Lower lobe of right lung (tissue), 2 donors: ENCODE measurements at regions not wholly inside any gene's neighbourhood (a gene's known extent, or its start where the extent isn't known, plus 50 kb on each side); places are given as distances from the start of the nearest gene placed in this dataset.

Experiments
- ATAC-seq, 2 donors: fragments of 200-7000 bp; cut with Tn5 transposase; one replicate each; pipeline ENCODE4 v1.9.1; 2020 to 2022; ENCODE audit warnings: mild to moderate bottlenecking in 2 of 2, moderate library complexity in 2 of 2
- DNase-seq: peaks from one replicate; pipeline ENCODE4 v3.0.0-alpha.2; 2020
- H3K27ac ChIP-seq: fragments of 200-600 bp; one replicate; pipeline ENCODE4 v1.8.0; 2022
- H3K27me3 ChIP-seq: fragments of 200-600 bp; one replicate; pipeline ENCODE4 v1.8.0; 2022; ENCODE audit warnings: low read depth
- H3K36me3 ChIP-seq: fragments of 200-600 bp; one replicate; pipeline ENCODE4 v1.8.0; 2022; ENCODE audit warnings: mild to moderate bottlenecking
- H3K4me1 ChIP-seq: fragments of 200-600 bp; one replicate; pipeline ENCODE4 v1.8.0; 2022
- H3K4me3 ChIP-seq: fragments of 200-600 bp; one replicate; pipeline ENCODE4 v1.8.0; 2022; ENCODE audit warnings: mild to moderate bottlenecking
- H3K9me3 ChIP-seq: fragments of 200-600 bp; one replicate; pipeline ENCODE4 v1.8.0; 2022
- CTCF ChIP-seq: fragments of 200-600 bp; IDR thresholded peaks from one replicate; pipeline ENCODE4 v1.8.0; 2022; ENCODE audit warnings: antibody characterized with exemption, mild to moderate bottlenecking
- intact Hi-C: fragments of 100-400 bp; cut with DNase I; formaldehyde crosslinking; loops from one replicate; pipeline ENCODE4 v1.11.0; 2022
- donor health status: DM: no; HTN: yes; CAD: no; lungs with severe emphysema.

- H3K27ac ChIP-seq = no peak overlapping the region
- ATAC-seq (no peak), DNase-seq (no peak)
- no peaks in the 10 kb centered on the region for H3K36me3 ChIP-seq
- H3K4me1 ChIP-seq = no peaks in the 10 kb centered on the region
- H3K27me3 ChIP-seq = peaks cover 6% of the 10 kb centered on the region
- H3K9me3 ChIP-seq = no peaks in the 10 kb centered on the region
- no peak overlapping the region for H3K4me3 ChIP-seq
- no peak for TF ChIP-seq CTCF
- intact Hi-C loops = no loop called here
Measured at GRCh38 chr11:35892166-35892565, 51.7 kb upstream of the LDLRAD3 start.

DNA sequence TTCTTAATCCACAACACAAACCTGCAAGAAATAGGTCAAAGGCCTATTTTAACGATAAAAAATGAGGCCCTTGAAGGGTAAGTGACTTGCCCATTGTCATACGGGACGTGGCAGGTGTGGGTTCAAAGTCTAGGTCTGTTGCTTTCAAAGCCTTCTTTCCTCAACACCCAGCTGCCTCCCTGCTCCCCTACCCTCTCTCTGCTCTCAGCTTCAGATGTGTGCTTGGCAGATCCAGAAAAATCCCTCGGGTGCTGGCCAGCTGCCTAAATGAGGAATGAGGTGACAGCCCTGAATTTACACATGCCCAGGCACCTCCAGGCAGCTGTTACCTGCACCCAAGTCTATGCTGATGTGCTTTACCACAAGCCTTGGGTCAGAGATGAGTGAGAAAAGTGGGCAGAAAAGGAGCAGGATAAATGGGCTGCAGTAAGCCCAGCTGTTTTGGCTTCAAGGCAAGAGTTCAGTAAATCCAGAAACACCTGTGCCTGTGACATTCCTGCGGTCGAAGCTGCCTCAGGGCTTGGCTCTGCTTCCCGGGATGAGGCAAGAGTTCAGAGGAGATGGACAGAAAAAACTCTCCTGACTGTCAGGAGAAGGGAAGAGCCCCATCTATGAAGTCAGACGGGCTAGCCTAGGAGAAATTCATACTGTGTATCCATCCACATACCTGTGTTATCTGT is 49.9 kb upstream of the LDLRAD3 start:
- H3K9me3 ChIP-seq = no peaks in the 10 kb centered on the region
- ATAC-seq = no peak
- no peak overlapping the region for H3K27ac ChIP-seq
- no peak for DNase-seq
- intact Hi-C loops = no loop called here
- no peaks in the 10 kb centered on the region for H3K36me3 ChIP-seq
- H3K27me3 ChIP-seq = peaks cover 6% of the 10 kb centered on the region
- no peak overlapping the region for H3K4me3 ChIP-seq
- H3K4me1 ChIP-seq = no peaks in the 10 kb centered on the region
- no peak for TF ChIP-seq CTCF
